ENCODE measurements at regions not wholly inside any gene's neighbourhood (a gene's known extent, or its start where the extent isn't known, plus 50 kb on each side); places are given as distances from the start of the nearest gene placed in this dataset.

DNA sequence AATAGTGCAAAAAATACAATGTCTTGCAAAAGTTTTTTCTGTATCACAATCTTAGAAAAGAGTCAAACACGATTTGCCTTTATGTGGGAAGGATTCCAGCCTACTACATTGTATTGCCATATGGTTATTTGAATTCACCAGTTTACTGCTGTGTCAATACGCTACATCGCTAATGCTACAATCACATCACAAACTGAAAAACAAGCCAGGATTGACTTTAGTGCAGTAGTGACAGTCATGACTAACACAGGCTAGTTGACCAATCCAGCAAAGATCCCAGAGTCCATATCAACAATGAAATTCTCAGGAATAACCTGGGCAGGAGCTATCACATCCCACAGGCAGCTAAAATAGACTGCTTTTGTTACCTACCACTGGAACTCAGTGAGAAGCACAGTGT, 67.0 kb downstream of the IL12A start:
- DNase-seq (ENCODE audit: low read depth): no peak
- no peak overlapping the region for H3K4me3 ChIP-seq (ENCODE audit: low read depth, low read length)
- TF ChIP-seq, protein P1, sequence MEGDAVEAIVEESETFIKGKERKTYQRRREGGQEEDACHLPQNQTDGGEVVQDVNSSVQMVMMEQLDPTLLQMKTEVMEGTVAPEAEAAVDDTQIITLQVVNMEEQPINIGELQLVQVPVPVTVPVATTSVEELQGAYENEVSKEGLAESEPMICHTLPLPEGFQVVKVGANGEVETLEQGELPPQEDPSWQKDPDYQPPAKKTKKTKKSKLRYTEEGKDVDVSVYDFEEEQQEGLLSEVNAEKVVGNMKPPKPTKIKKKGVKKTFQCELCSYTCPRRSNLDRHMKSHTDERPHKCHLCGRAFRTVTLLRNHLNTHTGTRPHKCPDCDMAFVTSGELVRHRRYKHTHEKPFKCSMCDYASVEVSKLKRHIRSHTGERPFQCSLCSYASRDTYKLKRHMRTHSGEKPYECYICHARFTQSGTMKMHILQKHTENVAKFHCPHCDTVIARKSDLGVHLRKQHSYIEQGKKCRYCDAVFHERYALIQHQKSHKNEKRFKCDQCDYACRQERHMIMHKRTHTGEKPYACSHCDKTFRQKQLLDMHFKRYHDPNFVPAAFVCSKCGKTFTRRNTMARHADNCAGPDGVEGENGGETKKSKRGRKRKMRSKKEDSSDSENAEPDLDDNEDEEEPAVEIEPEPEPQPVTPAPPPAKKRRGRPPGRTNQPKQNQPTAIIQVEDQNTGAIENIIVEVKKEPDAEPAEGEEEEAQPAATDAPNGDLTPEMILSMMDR (IDR thresholded peaks at IDR 0.05; ENCODE audit: low read depth, low read length, missing control alignments): no peak

DNA sequence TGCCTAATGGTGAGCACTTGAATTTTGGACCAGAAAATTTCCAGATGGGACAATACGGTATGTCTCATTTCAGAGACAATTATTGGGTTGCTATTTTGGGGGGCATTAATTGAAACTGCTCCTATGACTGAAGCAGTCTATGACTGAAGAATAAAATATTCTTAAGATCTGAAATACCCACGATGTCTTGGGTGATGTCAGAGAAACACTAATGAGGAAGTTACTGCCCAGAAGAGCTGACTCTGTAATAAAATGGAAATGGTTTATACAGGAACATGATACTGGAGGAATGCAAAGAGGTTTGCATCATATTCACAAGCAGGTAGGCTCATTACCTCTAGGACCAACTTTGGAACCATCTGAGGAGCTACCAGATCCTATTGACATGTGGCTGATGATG, 68.7 kb downstream of the IL12A start:
- DNase-seq (ENCODE audit: low read depth): no peak
- H3K4me3 ChIP-seq (ENCODE audit: low read depth, low read length): no peak overlapping the region
- TF ChIP-seq, protein P1 (IDR thresholded peaks at IDR 0.05; ENCODE audit: low read depth, low read length, missing control alignments): no peak

DNA sequence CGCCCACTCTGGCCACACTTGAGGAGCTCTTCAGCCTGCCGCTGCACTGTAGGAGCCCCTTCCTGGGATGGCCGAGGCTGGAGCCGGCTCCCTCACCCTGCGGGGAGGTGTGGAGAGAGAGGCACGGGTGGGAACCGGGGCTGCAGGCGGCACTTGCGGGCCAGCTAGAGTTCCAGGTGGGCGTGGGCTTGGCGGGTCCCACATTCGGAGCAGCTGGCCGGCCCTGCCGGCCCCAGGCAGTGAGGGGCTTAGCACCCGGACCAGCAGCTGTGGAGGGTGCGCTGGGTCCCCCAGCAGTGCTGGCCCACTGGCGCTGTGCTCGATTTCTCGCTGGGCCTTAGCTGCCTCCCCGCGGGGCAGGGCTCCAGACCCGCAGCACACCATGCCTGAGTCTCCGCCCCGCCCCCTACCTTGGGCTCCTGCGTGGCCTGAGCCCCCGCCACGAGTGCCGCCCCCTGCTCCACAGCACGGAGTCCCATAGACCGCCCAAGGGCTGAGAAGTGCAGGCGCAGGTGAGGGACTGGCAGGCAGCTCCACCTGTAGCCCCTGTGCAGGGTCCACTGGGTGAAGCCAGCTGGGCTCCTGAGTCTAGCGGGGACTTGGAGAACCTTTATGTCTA, 71.9 kb downstream of the IL12A start:
- no peak for DNase-seq (ENCODE audit: low read depth)
- H3K4me3 ChIP-seq (ENCODE audit: low read depth, low read length): no peak overlapping the region
- TF ChIP-seq, protein P1 (IDR thresholded peaks at IDR 0.05; ENCODE audit: low read depth, low read length, missing control alignments): no peak

DNA sequence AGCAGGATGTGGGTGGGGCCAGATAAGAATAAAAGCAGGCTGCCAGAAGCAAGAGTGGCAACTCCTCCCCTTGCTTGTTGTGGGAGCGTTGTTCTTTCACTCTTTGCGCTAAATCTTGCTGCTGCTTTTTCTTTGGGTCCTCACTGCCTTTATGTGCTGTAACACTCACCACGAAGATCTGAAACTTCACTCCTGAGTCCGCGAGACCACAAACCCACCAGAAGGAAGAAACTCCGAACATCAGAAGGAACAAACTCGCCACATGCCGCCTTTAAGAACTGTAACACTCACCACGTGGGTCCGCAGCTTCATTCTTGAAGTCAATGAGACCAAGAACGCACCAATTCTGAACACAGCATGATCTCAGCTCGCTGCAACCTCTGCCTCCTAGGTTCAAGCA, 72.9 kb downstream of the IL12A start:
- no peak for DNase-seq (ENCODE audit: low read depth)
- no peak overlapping the region for H3K4me3 ChIP-seq (ENCODE audit: low read depth, low read length)
- TF ChIP-seq, protein P1 (IDR thresholded peaks at IDR 0.05; ENCODE audit: low read depth, low read length, missing control alignments): no peak

DNA sequence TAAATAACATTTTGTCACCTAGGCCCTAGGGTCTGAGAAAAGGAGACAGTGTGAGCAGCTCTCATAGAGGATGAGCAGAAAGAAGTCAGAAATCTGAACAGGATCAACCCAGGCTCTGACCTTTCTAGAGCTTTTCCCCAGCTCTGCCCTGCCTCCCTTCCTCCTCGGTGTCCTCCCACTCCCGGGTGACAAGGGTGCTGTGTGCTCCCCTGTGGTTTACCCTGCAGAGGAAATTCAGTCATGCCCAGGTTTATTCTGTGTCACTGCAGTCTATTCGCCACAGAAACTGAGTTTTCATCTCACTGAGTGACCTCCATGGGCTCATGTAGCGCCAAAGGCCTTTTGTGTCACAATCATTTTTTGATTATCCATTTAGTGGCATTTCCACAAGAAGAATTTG, 76.6 kb downstream of the IL12A start:
- no peak for DNase-seq (ENCODE audit: low read depth)

DNA sequence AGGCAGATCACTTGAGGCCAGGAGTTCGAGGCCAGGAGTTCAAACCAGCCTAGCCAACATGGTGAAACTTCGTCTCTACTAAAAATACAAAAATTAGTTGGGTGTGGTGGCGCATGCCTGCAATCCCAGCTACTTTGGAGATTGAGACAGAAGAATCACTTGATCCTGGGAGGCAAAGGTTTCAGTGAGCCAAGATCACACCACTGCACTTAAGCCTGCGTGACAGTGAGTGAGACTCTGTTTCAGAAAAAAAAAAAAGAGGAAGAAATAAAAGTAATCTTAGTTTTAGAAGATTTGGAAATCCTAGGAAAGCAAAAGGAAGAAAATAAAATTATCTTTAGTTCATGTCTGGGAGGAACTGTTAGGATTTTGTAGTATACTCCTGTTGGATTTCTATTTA, 77.2 kb downstream of the IL12A start:
- DNase-seq (ENCODE audit: low read depth): no peak

More for the DNA sequence above, 76.6 kb downstream of the IL12A start:
- no peak overlapping the region for H3K4me3 ChIP-seq (ENCODE audit: low read depth, low read length)
- TF ChIP-seq, protein P1 (IDR thresholded peaks at IDR 0.05; ENCODE audit: low read depth, low read length, missing control alignments): no peak

DNA sequence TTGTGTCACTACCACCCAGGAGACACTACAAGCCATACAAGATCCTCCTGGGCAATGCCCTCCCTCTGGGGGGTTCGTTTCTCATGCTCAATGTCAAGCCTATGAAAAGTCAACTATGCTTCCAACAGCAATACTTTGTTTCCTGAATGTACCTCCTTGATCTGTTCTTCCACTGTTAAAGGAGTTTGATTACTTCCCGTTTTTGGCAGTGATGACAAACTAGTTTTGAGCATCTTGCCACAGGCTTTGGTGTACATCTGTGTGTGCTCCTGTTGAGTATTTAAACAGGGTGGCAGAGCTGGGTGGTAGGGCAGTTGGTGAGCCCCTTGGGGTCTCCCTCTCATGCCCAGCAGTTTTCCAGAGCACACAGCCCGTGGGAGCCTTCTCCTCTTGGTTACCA, 81.4 kb downstream of the IL12A start:
- DNase-seq (ENCODE audit: low read depth): no peak
- no peak overlapping the region for H3K4me3 ChIP-seq (ENCODE audit: low read depth, low read length)
- TF ChIP-seq, protein P1 (IDR thresholded peaks at IDR 0.05; ENCODE audit: low read depth, low read length, missing control alignments): no peak

More for the DNA sequence above, 77.2 kb downstream of the IL12A start:
- no peak overlapping the region for H3K4me3 ChIP-seq (ENCODE audit: low read depth, low read length)
- TF ChIP-seq, protein P1 (IDR thresholded peaks at IDR 0.05; ENCODE audit: low read depth, low read length, missing control alignments): no peak
